ENCODE measurements at regions not wholly inside any gene's neighbourhood (a gene's known extent, or its start where the extent isn't known, plus 50 kb on each side); places are given as distances from the start of the nearest gene placed in this dataset.

- Histone ChIP-seq H3K56ac (ENCODE audit: extremely low read depth, insufficient read depth, low read length) (no peak overlapping the region), H3K9me3 (ENCODE audit: control insufficient read depth, insufficient read depth, low read length) (peaks cover 5% of the 10 kb centered on the region), H3K27ac (ENCODE audit: insufficient read depth, low read length) (no peak overlapping the region), H3K14ac (replicated peaks; ENCODE audit: low read depth, low read length) (no peak overlapping the region), H3K9me1 (ENCODE audit: insufficient read depth, low read length) (no peaks in the 10 kb centered on the region), H3K27me3 (ENCODE audit: control insufficient read depth, insufficient read depth, low read length) (no peaks in the 10 kb centered on the region), H3K79me1 (ENCODE audit: low read depth in 1 of 2, low read length in 2 of 2) (no peaks in the 10 kb centered on the region), H3K4me1 (ENCODE audit: control insufficient read depth, insufficient read depth, low read length) (no peaks in the 10 kb centered on the region), H4K8ac (ENCODE audit: low read depth in 2 of 2, low read length in 2 of 2) (no peak overlapping the region), H4K5ac (ENCODE audit: low read depth, low read length) (no peak overlapping the region), H4K91ac (ENCODE audit: insufficient read depth, low read depth, low read length) (no peak overlapping the region), H2BK120ac (ENCODE audit: low read depth, low read length) (no peak overlapping the region), H2BK5ac (ENCODE audit: low read depth, low read length, poor library complexity, severe bottlenecking) (no peak overlapping the region), H3K9ac (ENCODE audit: low read depth, low read length) (no peak overlapping the region), H3K4ac (ENCODE audit: low read depth, low read length) (no peak overlapping the region), H3K18ac (ENCODE audit: low read depth, low read length) (no peak overlapping the region), H3K36me3 (ENCODE audit: control insufficient read depth, insufficient read depth, low read length) (no peaks in the 10 kb centered on the region), H2AK5ac (ENCODE audit: low read depth, low read length) (no peak overlapping the region), H3K4me2 (ENCODE audit: low read depth, low read length) (no peak overlapping the region), H4K20me1 (ENCODE audit: insufficient read depth, low read length) (no peaks in the 10 kb centered on the region), H2AK9ac (replicated peaks; ENCODE audit: low read depth, low read length, poor library complexity) (no peak overlapping the region), H2AFZ (replicated peaks; ENCODE audit: low read length, poor library complexity) (no peak overlapping the region), H3K23ac (ENCODE audit: low read depth, low read length) (no peak overlapping the region), H2BK15ac (ENCODE audit: low read depth, low read length) (no peak overlapping the region), H2BK20ac (ENCODE audit: low read depth, low read length) (no peak overlapping the region), H3K4me3 (ENCODE audit: insufficient read depth, low read depth, low read length) (no peak overlapping the region)
- ATAC-seq (ENCODE audit: low read depth), result no peak
- in situ Hi-C loops (cut with MboI; ENCODE audit: low sequenced_read_pairs), result no loop called here
- no peak for TF ChIP-seq CTCF (conservative IDR thresholded peaks at IDR 0.05; ENCODE audit: low read depth, low read length)
- no peak for TF ChIP-seq MXI1 (IDR thresholded peaks at IDR 0.05; ENCODE audit: borderline replicate concordance, low read depth, low read length)
- no peak for TF ChIP-seq POLR2A (IDR thresholded peaks at IDR 0.05; ENCODE audit: low read depth, low read length)
- no peak for TF ChIP-seq RAD21 (IDR thresholded peaks at IDR 0.05; ENCODE audit: low read length)
- TF ChIP-seq MAZ (IDR thresholded peaks at IDR 0.05; ENCODE audit: borderline replicate concordance, low read depth, low read length), result no peak
- no peak for TF ChIP-seq SMC3 (IDR thresholded peaks at IDR 0.05; ENCODE audit: low read depth, low read length)
- TF ChIP-seq BHLHE40 (IDR thresholded peaks at IDR 0.05; ENCODE audit: low read depth, low read length), result no peak
- no peak for TF ChIP-seq CEBPB (IDR thresholded peaks at IDR 0.05; ENCODE audit: low read depth, low read length)
- no peak for TF ChIP-seq MAFK (IDR thresholded peaks at IDR 0.05; ENCODE audit: low read depth, low read length)
- TF ChIP-seq USF2 (IDR thresholded peaks at IDR 0.05; ENCODE audit: low read depth, low read length), result no peak
- TF ChIP-seq NFE2L2 (IDR thresholded peaks at IDR 0.05; ENCODE audit: low read depth, low read length), result no peak
- TF ChIP-seq RFX5 (IDR thresholded peaks at IDR 0.05; ENCODE audit: low read depth, low read length), result no peak
- no peak for TF ChIP-seq ELK1 (IDR thresholded peaks at IDR 0.05; ENCODE audit: borderline replicate concordance, low read depth, low read length)
- TF ChIP-seq FOS (IDR thresholded peaks at IDR 0.05; ENCODE audit: low read depth, low read length), result no peak
- CTCF ChIA-PET, result no interaction called here
- intact Hi-C loops (cut with micrococcal nuclease), result no loop called here
- WGBS, 2 experiments (ENCODE audit: extremely low coverage in 2 of 2, insufficient read length in 1 of 2), result 20% methylated on average over 1 of the region's 2 CpGs; no CpG with 5 or more reads in 1 of the 2 experiments
- dilution Hi-C loops (cut with HindIII; ENCODE audit: low sequenced_read_pairs, unreplicated experiment), result no loop called here
- BruUV-seq (replicated peaks), result no TSS peak
- no peak for DNase-seq
- POLR2A ChIA-PET (ENCODE audit: unreplicated experiment), result no interaction called here
These were observed 373.7 kb downstream of the AR start for GRCh38 chrX:67917421-67918010.
